Mucosa of descending colon (tissue), 3 donors: ENCODE measurements at regions not wholly inside any gene's neighbourhood (a gene's known extent, or its start where the extent isn't known, plus 50 kb on each side); places are given as distances from the start of the nearest gene placed in this dataset.

ENCODE experiments used
- ATAC-seq: fragments of 200-7000 bp; cut with Tn5 transposase; one replicate; pipeline ENCODE4 v1.9.1; 2020; ENCODE audit warnings: mild to moderate bottlenecking, moderate library complexity
- DNase-seq, 3 donors: peaks; one replicate each; pipeline ENCODE4 v3.0.0-alpha.2; 2020
- H3K36me3 ChIP-seq: fragments of 200-600 bp; one replicate; pipeline ENCODE4 v1.8.0; 2021; ENCODE audit warnings: low read depth, mild to moderate bottlenecking
- H3K4me1 ChIP-seq: fragments of 200-600 bp; one replicate; pipeline ENCODE4 v1.8.0; 2021; ENCODE audit warnings: low read depth, mild to moderate bottlenecking
- H3K4me3 ChIP-seq: fragments of 200-600 bp; one replicate; pipeline ENCODE4 v1.8.0; 2021; ENCODE audit warnings: mild to moderate bottlenecking
- H3K9me3 ChIP-seq: fragments of 200-600 bp; one replicate; pipeline ENCODE4 v1.8.0; 2021; ENCODE audit warnings: mild to moderate bottlenecking
- CTCF ChIP-seq: fragments of 200-600 bp; IDR thresholded peaks from one replicate; pipeline ENCODE4 v1.8.0; 2022; ENCODE audit warnings: antibody characterized with exemption, mild to moderate bottlenecking
- intact Hi-C, 2 donors: fragments of 100-400 bp; cut with DNase I in 1 of 2; cut with micrococcal nuclease in 1 of 2; formaldehyde crosslinking; loops; one replicate each; pipeline versions ENCODE4 v1.11.0 to v1.11.1; 2022; cut with DNase I, micrococcal nuclease
- donor health status: DM: no; HTN: no; CAD: no; lungs with moderate emphysema.
- donor health status: DM: no; HTN: no; CAD: no.
- donor health status: DM: no; HTN: yes; CAD: no.

GRCh38 chr2:122743021-122743675 lies 987.7 kb downstream of the TSN start:
- H3K9me3 ChIP-seq: no peaks in the 10 kb centered on the region
- no peaks in the 10 kb centered on the region for H3K4me1 ChIP-seq
- no peaks in the 10 kb centered on the region for H3K36me3 ChIP-seq
- no peak for ATAC-seq
- no peak overlapping the region for H3K4me3 ChIP-seq
- no peak for TF ChIP-seq CTCF
- intact Hi-C loops: no loop called here
- DNase-seq: no peak

GRCh38 chr2:122745603-122746002 lies 990.2 kb downstream of the TSN start:
- no peak for ATAC-seq
- no peaks in the 10 kb centered on the region for H3K4me1 ChIP-seq
- H3K4me3 ChIP-seq: no peak overlapping the region
- no peak for TF ChIP-seq CTCF
- H3K36me3 ChIP-seq: no peaks in the 10 kb centered on the region
- no peaks in the 10 kb centered on the region for H3K9me3 ChIP-seq
- no peak for DNase-seq
- intact Hi-C loops: no loop called here

GRCh38 chr2:122747670-122748069 lies 992.2 kb downstream of the TSN start:
- no peak for DNase-seq
- ATAC-seq: no peak
- H3K4me1 ChIP-seq: no peaks in the 10 kb centered on the region
- intact Hi-C loops: no loop called here
- H3K36me3 ChIP-seq: no peaks in the 10 kb centered on the region
- no peak for TF ChIP-seq CTCF
- no peaks in the 10 kb centered on the region for H3K9me3 ChIP-seq
- no peak overlapping the region for H3K4me3 ChIP-seq

- no peak for TF ChIP-seq CTCF
- H3K4me3 ChIP-seq: no peak overlapping the region
- DNase-seq: no peak
- intact Hi-C loops: no loop called here
- no peak for ATAC-seq
- no peaks in the 10 kb centered on the region for H3K36me3 ChIP-seq
- no peaks in the 10 kb centered on the region for H3K9me3 ChIP-seq
- no peaks in the 10 kb centered on the region for H3K4me1 ChIP-seq
These were observed 993.1 kb downstream of the TSN start for GRCh38 chr2:122748552-122749011.

GRCh38 chr2:122749405-122749804 lies 994.0 kb downstream of the TSN start:
- no peak for TF ChIP-seq CTCF
- Histone ChIP-seq H3K4me1 (no peaks in the 10 kb centered on the region), H3K4me3 (no peak overlapping the region), H3K36me3 (no peaks in the 10 kb centered on the region), H3K9me3 (no peaks in the 10 kb centered on the region)
- DNase-seq (no peak), ATAC-seq (no peak)
- intact Hi-C loops: no loop called here

- intact Hi-C loops: no loop called here
- no peaks in the 10 kb centered on the region for H3K9me3 ChIP-seq
- H3K4me3 ChIP-seq: no peak overlapping the region
- no peaks in the 10 kb centered on the region for H3K36me3 ChIP-seq
- DNase-seq (no peak), ATAC-seq (no peak)
- no peaks in the 10 kb centered on the region for H3K4me1 ChIP-seq
- TF ChIP-seq CTCF: no peak
These were observed 994.6 kb downstream of the TSN start for GRCh38 chr2:122750095-122750494.
